GM21529 (cell line): ENCODE measurements at regions not wholly inside any gene's neighbourhood (a gene's known extent, or its start where the extent isn't known, plus 50 kb on each side); places are given as distances from the start of the nearest gene placed in this dataset.

Experiments used
- ATAC-seq: cut with Tn5 transposase; IDR thresholded peaks from one replicate; pipeline ENCODE4 v1.9.1; 2021; ENCODE audit not compliant: unreplicated experiment

DNA sequence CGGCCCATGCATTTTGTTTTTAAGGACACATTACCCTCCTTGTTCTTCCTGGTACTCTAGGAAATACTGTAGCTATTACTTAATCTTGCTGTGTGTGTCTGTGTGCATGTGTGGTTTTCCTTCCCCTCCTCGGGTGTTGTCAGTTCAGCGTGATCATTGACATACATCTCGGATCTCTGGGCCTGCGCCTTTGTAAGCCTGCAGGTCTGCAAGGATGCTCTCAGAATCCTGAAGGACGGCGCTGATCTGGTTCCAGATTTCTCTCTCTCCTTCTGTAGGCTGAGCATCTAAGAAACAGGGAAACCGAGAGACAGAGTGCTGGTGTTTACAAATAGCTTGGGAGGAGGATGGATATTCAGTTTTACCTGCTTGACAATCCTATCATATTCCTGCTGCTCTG is 100.2 kb downstream of the CYRIA start:
- no peak for ATAC-seq

DNA sequence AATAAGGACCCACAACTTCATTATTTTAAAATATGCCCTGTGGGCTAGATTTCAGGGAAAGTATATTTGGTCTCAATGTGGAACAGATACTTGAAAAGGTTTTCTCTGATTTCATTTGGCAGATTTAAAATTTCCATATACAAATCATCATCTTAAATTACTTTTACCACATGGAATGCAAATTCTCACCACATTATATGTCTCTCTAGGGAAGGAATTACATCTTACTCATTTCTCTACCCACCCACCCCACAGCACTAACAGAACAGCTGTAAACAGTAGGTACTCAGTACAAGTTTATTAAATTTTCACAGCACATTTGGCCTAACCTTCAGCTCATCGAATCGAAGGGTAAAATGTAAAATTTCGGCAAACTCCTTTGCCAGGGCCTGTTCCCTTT is 104.0 kb downstream of the CYRIA start:
- ATAC-seq: no peak

DNA sequence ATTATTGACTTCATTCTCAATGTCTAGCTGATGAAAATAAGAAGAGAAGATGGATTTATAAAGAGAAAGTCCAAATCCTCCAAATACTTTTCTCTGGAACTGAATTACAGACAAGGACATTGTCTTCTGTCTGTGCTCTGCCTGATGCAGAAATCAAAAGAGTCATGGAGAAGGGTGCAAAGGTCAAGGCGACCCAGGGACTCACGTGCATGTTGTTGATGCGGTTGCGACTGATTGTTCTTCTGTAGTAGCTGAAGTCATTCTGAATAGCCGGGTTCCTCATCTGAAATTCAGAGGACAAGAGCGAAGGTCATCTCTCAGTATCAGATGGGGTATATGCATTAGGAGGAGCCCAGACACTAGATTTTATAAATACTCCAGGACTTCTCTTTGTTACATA is 104.4 kb downstream of the CYRIA start:
- no peak for ATAC-seq

- no peak for ATAC-seq
These were observed 106.2 kb downstream of the CYRIA start for GRCh38 chr2:16559278-16560067.

GRCh38 chr2:16554060-16554583 is 111.5 kb downstream of the CYRIA start:
- no peak for ATAC-seq

GRCh38 chr2:16553226-16553625 is 112.4 kb downstream of the CYRIA start:
- peak; percentile 67 for ATAC-seq

GRCh38 chr2:16552202-16552601 is 113.4 kb downstream of the CYRIA start:
- ATAC-seq: no peak

- no peak for ATAC-seq
These were observed 117.6 kb downstream of the CYRIA start for GRCh38 chr2:16548036-16548435.

DNA sequence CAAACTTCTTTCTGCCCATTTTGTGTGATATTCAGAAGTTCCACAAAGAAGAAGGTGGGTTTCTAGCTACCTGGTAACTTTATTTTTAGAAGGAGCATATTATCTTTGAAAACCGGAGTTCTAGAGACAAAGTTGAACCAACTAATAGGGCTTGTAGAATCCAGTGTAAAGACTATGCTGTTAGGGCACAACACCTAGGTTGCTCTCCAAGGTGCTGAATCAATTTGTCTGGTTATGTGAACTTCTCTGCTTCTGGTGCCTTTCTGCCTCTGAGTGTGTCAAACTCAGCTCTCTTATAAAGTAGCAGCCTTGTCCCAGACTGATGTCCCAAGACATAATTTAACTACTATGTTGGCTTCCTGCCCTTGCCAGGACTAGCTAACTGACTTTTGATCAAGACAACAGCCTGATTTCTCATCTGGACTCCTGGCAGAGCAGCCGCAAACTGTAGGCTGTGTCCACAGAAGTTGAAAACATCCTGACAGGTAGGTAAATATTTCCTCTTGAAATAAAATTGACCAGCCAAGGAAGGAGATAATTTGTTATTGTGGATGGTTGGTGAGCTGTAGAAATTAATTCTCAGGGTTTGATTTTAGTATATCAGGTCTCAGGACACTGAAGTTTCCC is 119.4 kb downstream of the CYRIA start:
- ATAC-seq: no peak

DNA sequence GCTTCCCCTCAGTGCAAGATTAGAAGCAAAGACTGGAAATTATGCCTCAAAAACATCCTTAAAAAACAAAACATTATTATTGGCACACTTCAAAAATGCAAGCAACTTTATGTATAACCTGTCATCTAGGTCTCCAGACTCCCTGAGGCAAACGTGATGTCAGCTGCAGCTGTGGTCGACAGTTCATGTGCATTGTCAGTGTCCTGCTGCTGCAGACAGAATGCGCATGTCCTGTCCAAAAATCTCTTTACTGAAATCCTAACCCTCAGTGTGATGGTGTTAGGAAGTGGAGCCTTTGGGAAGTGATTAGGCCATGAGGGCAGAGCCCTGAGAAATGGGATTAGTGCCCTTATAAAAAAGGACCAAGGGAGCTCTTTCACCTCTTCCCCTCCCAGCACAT is 126.9 kb downstream of the CYRIA start:
- no peak for ATAC-seq

- no peak for ATAC-seq
These were observed 128.3 kb downstream of the CYRIA start for GRCh38 chr2:16537347-16537746.

DNA sequence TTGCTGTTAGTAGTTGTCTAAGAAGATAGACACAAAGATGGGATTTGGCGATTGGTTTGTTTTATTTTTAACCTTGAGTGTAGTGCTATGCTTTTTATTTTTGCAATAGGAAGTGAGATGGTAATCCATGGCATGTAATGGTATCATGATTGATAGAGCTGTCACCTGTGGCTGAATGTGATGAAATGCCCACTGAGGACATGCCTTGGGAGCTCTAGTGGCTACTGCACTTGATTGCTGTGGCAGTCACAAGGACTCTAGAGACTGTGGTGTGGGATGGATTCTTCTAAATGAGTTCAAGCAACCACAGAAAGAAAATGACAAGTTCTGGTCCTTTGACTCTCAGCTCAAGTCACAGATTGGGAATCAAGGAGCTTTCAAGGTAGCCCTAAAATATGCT is 139.4 kb downstream of the CYRIA start:
- no peak for ATAC-seq

DNA sequence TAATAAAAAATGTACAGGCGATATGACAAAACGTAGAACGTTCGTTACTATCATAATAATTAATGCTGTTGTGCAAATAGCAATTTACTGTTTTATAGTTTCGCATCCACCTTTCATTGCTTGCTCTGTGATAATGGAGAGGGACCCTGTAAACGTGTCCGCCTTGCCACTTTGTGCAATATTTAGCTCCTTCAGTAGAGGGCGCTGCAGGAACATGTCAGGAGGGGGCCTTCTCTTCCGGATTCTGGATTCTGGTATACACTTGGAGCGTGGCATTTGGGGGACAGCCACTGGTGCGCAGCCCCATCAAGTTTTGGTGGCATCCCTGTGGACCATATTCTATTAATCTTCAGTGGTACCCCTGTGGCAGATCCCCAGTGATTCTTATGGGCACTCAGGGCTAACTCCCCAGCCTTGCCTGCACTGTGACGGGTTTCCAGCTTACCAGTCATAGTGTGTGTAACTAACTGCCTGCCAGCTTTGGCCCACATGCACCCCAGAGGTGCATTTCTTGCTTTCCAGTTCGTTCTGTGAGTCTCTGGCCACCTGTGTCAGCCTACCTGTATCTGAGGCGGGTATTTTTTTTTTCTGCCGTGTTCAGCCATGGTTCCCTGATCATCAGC is 140.3 kb downstream of the CYRIA start:
- ATAC-seq: peak; percentile 57

- no peak for ATAC-seq
These were observed 141.9 kb downstream of the CYRIA start for GRCh38 chr2:16523711-16524110.

DNA sequence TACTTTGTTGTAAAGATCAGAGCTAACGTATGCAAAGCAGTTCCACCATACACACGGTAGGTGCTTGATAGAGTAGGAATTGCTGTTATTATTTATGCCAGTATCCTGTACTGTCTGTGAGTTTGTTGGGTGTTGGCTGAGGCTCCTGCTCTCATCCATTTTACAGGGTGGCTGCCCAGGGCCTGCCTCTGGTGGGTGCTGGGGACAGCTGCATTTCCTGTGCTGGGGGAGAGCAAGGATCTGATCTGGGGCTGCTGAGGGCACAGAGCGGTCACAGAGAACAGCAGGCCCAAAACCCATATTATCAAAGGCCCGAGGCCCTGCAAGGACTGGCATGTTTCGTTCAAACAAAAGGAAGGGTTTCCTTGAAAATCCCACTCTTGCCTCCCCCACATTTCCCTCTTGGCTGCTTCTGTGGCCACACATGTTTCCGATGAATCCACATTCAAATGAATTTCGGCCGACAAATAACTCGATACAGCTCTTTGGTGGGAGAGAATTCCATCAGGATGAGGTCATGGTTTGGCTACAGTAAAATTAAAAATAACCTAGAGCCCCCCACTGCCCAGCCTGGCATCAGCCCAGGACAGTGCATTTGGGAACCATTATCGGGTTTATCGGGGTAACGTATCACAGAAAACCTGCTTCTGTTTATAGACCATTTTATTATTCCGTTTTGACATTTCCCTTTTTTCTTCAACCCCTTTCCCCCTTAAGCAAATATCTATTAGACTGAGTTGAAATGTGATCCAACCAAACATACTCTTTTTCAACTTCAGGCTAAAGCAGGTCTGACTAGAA is 143.4 kb downstream of the CYRIA start:
- ATAC-seq: no peak

DNA sequence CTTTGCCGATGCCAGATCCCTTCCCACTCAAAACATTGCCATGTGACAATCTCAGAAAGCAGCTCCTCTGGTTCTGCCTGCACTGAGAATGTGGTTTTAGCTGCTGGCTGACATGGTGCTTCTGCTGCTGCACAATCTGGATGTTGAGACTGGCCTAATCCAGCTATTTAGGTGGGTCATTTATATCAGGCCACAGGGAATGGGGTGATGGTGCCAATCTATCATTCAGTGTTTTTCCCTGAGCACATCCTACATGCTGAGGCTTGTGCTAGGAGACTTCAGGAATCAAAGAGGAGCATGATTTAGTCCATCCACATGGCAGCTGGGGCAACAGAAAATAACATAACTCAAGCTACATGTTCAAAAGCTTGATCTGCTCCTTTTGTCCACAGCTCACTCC is 144.7 kb downstream of the CYRIA start:
- ATAC-seq: no peak

GRCh38 chr2:16515696-16516095 is 149.9 kb downstream of the CYRIA start:
- no peak for ATAC-seq

- ATAC-seq: no peak
These were observed 152.0 kb downstream of the CYRIA start for GRCh38 chr2:16513626-16514025.

DNA sequence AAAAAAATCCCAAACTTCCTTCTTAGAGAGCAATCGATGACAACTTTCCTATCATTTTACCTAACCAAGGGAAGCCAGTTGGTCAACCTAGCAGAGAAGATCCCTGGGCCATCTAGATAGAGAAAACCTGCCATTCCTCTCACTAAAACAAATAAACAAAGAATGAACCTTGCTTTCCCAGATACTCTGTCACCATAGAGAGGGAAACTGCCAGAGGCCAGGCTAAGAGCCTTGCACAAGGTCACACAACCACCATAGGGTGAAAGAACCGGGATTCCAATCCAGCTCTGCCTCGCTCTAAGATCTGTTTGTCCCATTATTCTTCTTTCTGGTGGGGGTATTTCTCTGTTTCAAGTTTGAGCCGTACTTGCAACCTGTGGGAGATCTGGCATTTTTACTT is 154.6 kb downstream of the CYRIA start:
- ATAC-seq: no peak

GRCh38 chr2:16509042-16509441 is 156.6 kb downstream of the CYRIA start:
- no peak for ATAC-seq

GRCh38 chr2:16508490-16508851 is 157.2 kb downstream of the CYRIA start:
- ATAC-seq: no peak
